ENCODE measurements at regions not wholly inside any gene's neighbourhood (a gene's known extent, or its start where the extent isn't known, plus 50 kb on each side); places are given as distances from the start of the nearest gene placed in this dataset.

DNA sequence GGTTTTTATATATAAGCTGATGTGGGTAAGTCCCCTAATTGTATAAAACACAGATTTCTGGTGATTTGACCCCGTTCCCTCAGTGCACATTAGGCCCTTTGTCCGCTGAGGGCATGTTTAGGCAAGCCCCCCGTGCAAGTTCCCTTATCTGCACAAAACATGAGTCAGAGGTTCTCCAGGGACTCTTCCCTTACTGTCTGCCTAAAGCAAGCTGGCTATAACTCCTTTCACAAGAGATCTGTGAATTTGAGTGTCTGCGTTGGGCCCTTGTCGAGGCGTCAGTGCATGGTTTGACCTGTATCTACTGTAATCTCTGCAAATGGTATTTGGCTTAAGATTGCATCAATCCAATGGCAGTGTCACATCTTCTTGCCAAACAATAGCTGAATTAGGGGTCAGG, 712.8 kb downstream of the CDH8 start:
- no peak for DNase-seq (ENCODE audit: low spot score)

DNA sequence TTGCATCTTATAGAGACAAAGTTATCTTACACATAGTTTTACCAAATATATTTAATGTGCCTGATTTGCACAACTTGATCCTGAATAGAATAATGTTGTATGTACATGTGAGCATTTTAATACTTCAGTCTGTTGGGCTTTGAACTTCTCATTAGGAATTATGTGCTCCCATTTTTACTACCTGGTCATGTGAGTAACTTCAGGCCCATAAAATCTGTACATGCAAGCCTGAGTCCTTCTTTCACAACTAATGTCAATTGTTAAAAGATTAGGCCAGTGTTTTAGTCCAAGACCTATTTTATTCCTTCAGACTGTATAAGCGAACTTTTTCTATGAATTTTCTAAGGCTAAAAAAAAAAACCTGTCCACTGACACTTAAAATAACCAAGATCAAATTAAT, 715.4 kb downstream of the CDH8 start:
- DNase-seq (ENCODE audit: low spot score) = no peak

DNA sequence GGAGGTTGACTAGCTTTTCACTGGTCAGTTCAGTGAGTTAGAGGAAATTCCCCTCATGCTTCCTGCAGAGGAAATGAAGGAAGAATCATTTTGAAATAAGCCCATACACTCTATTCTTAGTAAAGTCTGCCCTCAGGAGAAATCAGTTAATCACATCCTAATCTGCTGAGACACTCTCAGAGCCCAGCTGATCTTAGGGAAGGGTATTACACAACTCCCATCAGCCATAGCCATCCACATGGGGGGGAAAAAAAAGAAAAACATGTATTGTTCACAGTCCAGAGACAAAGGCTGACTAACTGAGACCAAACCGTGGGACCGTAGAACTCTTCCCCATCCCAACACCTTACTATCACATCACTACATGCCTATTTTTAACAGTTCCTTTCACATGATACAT, 722.3 kb downstream of the CDH8 start:
- DNase-seq (ENCODE audit: low spot score) = no peak

DNA sequence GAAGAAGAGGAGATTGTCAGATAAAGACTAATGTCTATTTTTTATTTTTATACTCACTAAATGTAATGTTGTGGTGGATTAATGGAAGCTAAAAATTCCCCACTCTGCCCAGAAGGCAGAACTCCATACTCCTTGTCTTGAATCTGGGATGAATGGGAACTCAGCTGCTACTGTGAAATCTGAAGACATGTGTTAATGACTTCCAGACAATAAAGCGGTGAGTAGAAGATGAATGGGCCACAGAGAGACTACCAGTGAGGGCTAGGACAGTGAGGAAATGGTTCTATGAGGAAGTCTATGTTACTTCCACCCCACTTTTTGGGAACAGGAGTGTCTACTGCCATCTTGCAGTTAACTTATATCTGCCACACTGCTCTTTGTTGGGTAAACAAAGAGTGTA, 726.9 kb downstream of the CDH8 start:
- no peak for DNase-seq (ENCODE audit: low spot score)

DNA sequence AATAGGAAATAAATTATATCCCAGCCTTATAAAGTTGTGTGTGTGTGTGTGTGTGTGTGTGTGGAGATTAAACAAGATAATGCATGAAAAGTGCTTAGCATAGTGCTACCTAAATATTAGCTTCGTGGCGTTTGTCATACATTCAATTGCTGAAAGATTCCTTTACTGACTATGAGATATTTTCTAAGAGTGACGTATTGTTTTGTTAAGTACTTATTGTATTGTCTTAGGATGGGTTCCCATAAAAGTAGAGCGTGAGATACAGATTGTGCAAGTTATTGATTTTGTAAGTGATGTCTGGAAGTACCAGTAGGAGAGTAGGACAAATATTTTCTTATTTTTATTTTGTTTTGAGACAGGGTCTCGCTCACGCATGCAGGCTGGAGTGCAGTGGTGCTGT, 730.0 kb downstream of the CDH8 start:
- DNase-seq (ENCODE audit: low spot score) = no peak

DNA sequence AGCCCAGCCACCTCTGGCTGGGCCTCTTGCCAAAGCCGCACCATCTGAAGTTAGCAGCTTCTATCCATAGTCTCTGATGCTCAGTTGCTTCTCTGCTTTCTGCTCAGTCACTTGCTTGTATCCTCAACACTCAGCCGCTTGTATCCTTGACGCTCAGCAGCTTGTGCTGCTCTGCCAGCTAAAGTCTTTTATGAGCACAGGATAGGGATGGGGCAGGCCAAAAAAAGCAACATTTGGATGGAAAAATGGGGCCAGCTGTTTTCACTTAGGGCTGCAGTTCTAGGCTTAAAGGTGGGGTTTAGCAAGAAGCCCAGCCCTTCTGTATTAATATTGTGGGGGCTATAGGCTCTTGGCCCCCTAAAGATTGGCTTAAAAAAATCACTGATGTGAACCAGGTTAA, 739.4 kb downstream of the CDH8 start:
- DNase-seq (ENCODE audit: low spot score) = no peak

DNA sequence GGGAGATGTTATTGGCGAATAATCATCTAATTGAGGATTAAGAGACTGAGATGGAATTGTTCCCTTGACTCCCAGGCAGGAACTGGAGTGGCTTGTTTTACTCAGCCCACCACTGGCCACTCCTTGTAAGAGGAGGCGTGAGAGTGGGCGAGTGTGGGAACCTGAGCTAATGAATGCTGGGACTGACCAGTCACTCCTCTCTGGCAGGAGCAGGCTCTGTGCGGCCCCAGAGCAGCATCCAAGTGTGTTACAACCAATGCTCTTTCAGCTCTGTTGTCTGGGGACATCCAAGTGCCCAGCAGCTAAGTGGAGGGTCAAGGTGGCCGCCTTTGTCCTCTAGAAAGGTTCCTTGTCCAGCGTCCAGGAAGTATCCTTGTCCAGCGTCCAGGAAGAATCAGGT, 739.9 kb downstream of the CDH8 start:
- no peak for DNase-seq (ENCODE audit: low spot score)

DNA sequence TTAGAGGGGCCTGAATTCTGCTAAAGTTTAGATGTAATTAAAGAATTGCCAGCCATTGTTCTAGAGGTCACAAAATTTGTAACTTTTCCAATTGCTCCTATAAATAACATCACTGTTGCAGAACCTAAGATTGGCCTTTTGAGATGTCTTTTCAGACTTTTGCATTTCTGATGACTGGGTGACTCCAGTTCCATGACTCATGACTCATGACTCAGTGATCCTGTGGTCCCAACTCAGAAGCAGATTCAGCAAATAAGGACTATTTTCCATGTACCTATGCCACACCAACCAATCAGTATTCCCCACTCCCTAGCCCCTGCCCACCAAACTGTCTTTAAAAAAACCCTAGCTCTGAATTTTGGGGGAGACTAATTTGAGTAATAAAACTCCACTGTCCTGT, 740.9 kb downstream of the CDH8 start:
- no peak for DNase-seq (ENCODE audit: low spot score)

DNA sequence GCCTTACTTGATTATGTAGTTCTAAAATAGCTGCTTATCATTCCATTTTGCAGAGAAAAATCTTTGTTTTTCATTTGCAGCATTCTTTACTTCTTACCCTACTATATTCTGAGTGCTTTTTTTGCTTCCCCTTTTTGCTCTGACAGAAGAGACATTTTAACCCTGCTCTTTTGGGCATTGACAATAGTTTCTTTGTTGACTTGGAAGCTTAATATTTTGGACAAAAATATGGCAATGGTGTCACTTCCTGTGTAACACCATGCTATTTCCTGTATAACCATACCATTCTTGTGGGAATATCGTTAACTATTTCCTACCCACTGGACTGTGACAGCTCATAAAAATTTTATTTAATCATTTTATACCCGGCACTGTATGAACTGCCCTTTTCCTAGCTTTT, 747.1 kb downstream of the CDH8 start:
- DNase-seq (ENCODE audit: low spot score) = no peak

DNA sequence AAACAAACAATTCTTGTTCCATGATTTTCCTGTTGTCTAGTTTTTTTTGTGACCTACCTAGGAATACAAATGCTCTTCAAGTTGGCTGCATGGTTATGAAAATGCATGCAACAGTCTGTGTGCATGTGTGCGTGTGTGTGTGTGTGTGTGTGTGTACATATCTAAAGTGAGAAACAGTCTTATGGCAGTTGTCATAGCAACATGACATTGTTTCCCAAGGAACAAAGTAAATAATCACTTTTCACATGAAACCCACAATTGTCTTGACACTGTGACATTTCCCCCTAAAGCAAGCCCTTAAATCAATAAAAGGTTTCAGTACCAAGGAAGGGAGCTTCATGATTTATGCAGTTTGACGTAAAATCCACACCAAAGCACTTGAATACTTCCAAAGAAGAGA, 758.4 kb downstream of the CDH8 start:
- no peak for DNase-seq (ENCODE audit: low spot score)

DNA sequence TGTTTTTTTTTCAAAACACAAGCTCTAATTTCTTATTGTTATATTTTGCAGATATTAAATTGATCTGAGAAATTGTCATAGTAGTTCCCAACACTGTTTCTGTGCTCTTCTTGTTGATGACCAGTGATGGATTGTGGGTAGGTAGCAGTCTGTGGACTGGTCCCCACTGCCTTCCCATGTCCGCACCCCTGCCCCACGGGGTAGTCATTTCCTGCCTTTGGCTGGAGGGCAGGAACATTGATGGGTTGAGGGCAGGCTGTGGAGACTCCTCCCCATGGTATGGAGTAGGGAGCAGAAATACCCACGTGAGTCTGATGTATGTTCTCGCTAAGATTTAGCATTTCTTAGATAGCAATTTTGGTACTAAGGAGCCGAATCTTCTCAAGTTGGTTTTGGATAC, 762.0 kb downstream of the CDH8 start:
- DNase-seq (ENCODE audit: low spot score) = no peak

DNA sequence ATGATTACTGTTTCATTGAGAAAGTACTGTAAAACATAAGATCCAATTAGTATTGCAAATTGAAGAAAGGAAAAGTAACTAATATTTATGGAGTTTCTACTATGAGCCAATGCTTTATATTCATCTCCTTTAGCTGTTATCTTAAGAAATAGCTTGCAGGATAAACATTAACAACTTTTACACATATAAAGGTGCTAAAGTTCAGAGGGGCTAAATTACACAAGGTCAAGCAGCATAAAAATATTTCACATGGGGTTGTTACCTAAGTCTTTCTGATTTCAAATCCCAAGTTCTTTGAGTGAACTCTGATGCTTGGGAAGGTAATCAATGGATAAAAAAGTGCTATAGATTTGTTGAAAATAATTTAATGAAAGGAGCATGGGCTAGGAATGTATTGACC, 765.5 kb downstream of the CDH8 start:
- no peak for DNase-seq (ENCODE audit: low spot score)

DNA sequence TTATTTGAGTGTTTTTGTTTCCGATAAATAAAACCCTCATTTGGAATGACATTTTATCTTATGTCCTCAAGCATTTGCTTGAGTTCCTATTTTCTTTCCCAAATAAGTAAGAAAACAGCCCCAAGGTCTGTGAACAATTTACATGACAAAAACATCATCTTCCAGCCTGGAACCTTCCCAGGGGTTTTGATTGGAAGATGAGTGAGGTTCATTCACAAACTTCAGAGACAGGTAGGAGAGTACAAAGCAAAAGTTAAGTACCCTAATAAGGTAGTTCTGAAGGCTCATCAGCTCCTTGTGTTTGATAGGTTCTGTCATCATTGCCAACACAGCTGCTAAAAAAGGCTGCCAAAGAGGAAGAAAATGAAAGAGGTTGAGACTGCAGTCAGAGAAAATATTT, 772.8 kb downstream of the CDH8 start:
- DNase-seq (ENCODE audit: low spot score) = no peak

DNA sequence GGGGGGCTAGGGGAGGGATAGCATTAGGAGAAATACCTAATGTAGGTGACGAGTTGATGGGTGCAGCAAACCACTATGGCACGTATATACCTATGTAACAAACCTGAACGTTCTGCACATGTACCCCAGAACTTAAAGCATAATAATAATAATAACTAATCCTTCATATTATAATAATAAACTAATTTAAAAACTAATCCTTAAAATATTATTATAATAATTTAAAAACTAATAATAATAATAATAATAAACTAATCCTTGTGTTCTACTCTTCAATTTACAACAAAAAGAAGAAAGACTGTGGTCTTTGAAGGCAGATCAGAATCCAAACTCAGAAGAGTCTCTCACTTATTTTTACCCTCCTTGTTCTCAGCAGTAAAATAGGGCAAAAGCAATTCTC, 774.9 kb downstream of the CDH8 start:
- no peak for DNase-seq (ENCODE audit: low spot score)

DNA sequence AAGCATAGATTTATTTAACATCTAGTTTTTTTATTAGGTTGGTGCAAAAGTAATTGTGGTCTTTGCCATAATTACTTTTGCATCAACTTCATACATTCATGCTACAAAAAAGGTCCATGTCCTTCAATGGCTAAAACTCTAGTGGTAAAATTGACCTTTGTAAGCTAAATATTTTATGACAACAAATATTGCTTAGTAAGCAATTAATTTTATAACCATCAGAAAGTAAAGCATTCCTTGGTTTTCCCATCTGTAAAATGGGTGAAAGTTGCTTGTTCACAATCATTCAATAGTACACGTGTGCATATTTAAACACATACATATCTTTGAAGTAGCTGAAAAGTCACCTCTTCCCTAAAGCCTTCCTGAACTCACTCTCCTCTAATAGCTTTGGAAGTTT, 789.6 kb downstream of the CDH8 start:
- DNase-seq (ENCODE audit: low spot score) = no peak

DNA sequence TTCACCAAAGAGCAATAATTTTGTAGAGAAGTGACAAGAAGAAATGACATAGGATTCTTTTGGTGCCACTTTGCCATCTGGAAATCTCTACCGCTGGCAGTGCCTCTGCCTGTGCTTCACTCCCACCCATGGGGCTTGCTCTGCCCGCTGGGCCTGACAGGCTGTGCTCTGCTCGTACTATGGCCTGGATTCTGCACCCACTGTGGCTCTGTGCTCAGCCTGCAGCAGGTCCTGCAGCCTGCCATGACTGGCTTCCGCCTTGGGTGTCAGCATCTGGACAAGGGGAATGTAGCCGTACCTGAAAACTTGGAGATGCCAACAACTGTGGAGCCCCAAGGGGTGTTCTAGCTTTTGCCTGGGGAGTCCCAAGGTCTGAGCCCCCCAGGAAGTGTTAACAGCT, 792.3 kb downstream of the CDH8 start:
- no peak for DNase-seq (ENCODE audit: low spot score)

DNA sequence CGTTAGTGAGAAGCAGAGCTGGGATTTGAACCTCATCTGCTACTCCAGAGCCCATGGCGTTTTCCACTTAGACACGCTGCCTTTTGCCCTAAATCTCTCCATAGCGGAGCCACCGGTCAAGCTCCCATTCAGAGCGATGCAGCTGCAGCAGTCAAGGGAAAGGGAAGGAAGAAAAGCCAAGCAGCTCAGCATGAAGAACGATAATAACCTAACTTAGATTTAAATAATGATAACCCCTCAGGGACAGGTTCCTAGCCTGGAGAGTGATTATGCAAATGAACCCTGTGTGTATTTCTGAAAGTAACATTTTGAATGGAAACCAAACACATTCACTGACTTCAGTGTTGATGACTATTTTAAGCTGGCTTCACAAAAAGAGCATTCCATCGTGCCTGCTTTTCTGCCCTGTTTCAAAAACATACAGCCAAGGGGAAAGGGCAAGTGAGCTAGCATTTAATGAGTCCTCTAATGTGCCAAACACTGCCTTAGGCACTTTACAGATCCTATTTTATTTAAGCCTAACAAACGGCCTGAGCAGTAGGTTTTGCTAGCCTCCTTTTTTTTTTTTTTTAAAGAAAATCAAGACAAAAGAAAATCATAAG, 798.3 kb downstream of the CDH8 start:
- DNase-seq (ENCODE audit: low spot score) = no peak

DNA sequence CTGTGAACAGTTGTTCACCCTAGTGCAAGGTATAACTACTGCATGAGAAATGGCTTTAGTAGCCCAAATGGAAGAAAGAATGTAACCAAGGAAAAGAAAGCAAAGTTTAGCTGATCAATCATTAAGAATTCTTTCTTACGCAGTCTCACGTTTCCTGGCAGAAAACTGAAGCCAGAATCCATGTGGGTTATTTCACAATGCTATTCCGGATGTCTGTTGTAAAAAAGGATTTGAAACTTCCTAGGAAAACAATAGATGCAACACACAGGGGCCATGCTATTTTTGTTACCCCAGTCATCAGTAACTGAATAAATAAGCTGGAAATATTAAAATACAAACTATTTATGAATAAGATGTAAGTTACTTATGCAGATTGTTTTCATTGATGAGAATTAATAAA, 802.5 kb downstream of the CDH8 start:
- no peak for DNase-seq (ENCODE audit: low spot score)

DNA sequence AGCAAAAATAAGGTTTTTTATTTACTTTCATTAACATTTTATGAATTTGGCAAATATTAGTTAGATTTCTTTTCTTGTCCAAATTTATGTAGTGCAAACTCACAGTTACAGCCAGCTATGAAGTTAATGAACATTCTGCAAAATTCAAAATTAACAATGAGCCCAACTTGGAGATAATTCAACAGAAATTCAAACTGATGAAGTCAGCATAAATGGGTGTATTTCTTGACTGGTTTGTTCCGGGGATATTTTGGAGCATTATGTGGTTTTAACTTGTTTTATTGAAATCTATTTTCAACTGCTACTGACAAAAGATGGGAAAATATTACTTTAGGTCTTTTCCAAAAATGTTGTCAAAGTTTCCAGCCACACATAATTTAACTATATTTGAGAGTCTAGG, 807.9 kb downstream of the CDH8 start:
- DNase-seq (ENCODE audit: low spot score) = no peak

DNA sequence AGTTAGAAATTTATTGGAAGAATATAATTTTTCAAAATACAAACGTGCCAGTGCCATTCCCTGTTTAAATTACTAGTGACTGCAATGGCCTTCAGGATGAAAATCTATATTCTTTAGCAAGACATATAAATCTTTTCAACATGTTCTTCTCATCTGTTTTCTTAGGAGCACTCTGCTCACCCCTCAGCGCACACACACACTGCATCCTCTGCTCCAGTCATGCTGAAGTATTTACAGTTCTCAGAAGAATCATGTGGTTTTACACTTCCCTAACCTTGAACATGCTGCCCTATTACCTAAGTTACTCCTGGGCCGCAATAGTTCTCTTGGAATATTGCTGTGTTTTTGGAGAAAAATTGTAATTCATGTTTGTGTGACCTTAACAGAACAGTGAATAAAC, 820.6 kb downstream of the CDH8 start:
- DNase-seq (ENCODE audit: low spot score) = no peak

DNA sequence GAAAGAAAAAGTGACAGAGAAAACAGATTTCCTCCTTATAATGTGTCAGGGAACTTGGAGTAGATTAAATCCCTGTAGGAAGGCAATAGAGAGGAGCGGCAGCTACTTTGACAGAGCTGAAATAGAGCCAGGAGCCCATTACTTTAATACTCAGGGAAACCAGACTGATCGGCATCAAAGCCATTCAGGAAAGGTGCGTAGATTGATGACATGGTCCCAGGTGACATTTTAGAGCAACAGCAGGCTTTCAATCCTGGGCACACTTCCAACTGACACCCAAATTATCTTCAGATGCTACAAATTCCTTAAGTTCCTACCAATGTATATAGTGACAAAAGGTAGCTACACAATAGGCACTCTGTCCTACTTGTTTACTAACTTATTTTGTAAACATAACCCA, 821.5 kb downstream of the CDH8 start:
- DNase-seq (ENCODE audit: low spot score) = no peak

DNA sequence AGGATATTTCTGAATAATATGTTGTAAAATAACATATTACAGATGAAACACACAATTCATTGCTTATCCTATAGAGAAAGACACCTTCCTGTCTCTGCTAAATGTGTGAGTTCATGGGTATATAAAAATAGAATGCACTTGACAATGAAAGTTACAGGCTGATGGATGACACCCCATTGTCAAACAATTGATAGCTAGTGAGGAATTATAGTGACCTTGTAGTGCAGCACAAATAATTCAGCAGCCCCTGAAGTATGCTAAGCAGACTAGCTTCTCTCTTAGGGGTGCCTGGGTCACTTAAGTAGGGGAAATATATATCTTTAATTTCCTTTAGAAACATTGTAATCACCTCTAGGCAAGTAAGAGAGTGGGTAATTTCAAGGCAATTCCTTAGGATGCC, 826.2 kb downstream of the CDH8 start:
- no peak for DNase-seq (ENCODE audit: low spot score)

DNA sequence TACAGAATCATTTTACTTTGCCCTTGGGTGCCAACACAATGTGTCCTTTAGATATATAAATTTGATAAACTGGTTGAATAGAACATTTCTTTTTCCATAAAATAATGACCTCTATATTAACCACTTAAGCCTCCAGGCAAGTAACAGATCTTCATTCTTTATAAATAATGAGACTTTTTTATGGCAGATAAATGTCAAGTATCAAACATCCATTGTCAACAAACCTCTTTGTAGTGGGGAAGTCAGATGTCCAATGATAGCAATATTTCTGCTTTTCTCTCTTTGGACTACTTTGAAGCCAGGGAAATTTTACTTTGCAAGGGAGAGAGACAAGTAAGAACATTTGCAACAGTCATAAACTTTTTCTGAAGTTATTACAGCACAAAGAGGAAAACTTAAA, 841.2 kb downstream of the CDH8 start:
- DNase-seq (ENCODE audit: low spot score) = no peak

DNA sequence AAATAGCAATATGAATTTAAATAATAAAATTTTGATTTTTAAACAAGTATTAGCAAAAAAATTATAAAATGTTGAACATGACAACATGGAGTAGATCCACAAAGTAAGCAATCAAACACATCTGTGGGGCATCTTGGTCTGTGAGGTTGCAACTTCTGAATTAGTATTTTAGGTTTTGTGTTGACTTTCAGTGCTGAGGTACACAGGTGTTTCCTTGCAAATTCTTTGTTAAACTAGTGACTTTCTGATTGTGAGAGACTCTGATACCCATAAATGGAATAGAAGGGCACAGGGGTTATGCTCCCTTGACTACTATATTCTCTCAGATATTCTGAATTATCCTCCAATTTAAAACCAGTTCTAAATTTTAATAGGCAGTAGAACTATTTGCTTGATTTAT, 841.7 kb downstream of the CDH8 start:
- no peak for DNase-seq (ENCODE audit: low spot score)

DNA sequence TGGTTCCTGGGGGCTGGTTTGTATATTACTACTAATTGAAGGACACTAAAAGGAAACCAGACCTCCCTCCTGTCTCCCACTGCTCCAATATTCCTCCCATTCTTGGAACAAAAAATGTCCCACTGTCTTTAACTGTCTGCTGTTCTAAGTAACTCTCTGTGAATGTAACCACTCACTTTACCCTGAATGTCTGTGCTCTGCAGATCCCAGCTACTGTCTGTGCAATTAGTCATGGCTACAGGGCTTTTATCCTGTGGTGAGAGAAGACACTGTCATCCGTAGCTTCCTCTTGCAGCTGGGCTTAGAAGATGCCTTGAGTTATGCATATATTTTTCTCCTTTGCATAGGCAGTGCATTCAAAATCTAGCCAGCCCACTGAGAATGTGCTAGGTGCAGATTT, 853.8 kb downstream of the CDH8 start:
- DNase-seq (ENCODE audit: low spot score) = no peak
